ENCODE measurements at regions not wholly inside any gene's neighbourhood (a gene's known extent, or its start where the extent isn't known, plus 50 kb on each side); places are given as distances from the start of the nearest gene placed in this dataset.

DNA sequence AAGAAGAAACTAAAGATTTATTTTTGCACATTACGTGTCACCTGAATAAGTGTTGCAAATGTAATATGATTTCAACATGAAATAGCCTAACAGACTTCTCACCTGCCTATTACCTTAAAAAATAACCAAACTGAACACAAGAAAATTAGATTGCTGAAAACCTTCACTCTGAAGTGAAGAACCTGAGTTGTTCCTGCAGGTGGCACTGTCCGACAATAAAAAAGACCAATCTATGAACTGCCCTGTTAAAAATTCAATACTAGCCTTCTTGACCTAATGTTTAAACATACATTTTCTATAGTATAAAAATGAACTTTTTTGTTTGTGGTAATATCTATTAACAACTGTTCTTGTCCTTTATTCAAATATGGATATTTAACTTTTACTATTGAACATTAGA lies 69.2 kb upstream of the PNPLA4 start:
- TF ChIP-seq POLR2A (IDR thresholded peaks at IDR 0.05) = no peak
- TF ChIP-seq, protein P1, sequence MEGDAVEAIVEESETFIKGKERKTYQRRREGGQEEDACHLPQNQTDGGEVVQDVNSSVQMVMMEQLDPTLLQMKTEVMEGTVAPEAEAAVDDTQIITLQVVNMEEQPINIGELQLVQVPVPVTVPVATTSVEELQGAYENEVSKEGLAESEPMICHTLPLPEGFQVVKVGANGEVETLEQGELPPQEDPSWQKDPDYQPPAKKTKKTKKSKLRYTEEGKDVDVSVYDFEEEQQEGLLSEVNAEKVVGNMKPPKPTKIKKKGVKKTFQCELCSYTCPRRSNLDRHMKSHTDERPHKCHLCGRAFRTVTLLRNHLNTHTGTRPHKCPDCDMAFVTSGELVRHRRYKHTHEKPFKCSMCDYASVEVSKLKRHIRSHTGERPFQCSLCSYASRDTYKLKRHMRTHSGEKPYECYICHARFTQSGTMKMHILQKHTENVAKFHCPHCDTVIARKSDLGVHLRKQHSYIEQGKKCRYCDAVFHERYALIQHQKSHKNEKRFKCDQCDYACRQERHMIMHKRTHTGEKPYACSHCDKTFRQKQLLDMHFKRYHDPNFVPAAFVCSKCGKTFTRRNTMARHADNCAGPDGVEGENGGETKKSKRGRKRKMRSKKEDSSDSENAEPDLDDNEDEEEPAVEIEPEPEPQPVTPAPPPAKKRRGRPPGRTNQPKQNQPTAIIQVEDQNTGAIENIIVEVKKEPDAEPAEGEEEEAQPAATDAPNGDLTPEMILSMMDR (IDR thresholded peaks at IDR 0.05) = peak in 3 of 4 experiments; percentile 23 to 49 (median 24)
- TF ChIP-seq POLR2AphosphoS5 (IDR thresholded peaks at IDR 0.05) = no peak
